Glomerular visceral epithelial cell (primary cell): ENCODE measurements at regions not wholly inside any gene's neighbourhood (a gene's known extent, or its start where the extent isn't known, plus 50 kb on each side); places are given as distances from the start of the nearest gene placed in this dataset.

Experiments
- DNase-seq: peaks from one replicate; pipeline ENCODE4 v3.0.0-alpha.2; 2016; ENCODE audit errors: extremely low spot score

GRCh38 chr9:126089789-126090188, 236.8 kb upstream of the MVB12B start:
- no peak for DNase-seq

- no peak for DNase-seq
These were observed 232.9 kb upstream of the MVB12B start for GRCh38 chr9:126093771-126094170.

DNA sequence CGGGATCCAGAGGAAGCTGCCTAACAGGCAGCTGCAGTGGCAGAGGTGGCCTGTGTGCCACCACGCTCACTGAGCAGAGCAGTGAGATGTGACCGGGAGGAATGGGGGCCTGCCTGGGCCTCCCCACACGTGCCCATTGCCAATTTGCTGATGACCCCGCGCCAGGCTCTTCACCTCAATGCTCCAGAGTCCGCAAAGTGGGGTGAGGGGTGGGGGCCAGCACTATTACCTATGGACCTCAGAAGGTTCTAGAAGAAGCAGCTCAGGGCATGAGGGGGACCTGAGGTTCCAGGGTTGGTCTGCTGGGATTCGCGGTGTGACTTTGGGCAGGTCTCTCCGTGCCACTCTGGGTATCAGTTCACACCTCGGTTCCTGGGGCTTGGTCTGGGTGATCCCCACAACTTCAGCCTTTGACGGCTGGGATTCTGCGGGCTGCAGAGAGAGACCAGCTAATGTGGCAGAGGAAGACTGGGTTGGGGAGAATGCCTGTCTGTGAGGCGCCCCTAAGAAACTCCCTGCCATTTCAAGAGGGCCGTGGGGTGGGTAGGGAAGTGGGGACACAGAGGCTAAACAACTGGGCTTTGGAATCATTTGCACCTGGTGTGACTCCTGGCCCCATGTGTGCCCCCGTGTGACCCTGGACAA, 231.0 kb upstream of the MVB12B start:
- no peak for DNase-seq

DNA sequence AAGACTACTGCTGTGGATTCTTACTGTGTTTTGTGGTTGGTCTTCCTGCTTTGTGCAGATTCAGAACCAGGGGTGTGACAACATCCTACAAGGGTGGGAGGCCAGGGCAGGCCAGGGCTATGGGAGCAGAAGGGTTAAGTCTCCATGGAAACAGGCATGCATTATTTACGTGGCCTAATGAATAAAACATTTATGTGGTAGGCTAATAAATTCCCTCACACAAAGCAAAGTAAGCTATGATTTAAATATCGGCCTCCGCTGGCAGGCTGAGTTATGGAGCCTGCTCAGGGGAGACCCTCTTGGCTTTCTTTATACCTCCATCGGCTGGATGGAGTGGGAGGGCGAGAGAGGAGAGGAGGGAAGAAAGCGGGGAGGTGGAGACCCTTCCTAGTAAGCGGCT, 230.3 kb upstream of the MVB12B start:
- no peak for DNase-seq

- DNase-seq, result no peak
These were observed 228.9 kb upstream of the MVB12B start for GRCh38 chr9:126097679-126098078.

DNA sequence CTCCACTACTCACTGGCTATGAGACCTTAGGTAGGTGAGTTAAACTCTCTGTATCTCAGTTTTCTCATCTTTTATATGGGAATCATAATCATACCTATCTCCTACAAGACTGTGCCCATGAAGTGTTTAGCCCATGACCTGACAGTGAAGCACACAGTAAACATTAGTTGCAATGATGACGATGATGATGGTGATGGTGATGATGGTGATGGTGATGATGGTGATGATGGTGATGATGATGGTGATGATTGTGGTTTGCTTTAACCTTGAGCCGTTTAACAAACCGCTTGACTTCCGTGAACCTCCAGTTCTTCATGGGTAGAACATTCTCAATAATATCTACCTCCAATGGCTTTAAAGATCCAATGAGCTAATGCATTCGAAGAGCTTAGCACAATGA, 220.2 kb upstream of the MVB12B start:
- no peak for DNase-seq

DNA sequence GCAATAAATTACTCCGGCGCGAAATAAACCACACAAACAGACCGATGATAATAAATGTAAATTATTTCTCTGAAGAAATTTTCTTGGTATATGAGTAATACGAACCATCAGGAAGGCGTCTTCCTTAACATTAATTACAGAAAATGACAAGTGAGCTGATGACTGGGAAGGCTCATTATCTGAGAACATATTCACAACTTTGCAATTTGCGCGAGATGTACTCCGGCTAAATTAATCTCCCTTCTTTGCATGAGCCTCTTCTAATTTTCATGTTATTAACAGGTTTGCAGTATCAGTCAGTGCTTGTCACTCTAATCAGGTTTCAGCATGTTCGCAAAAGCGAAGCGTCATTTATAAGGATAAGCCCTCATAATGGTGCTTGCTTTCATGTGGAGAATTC, 218.9 kb upstream of the MVB12B start:
- no peak for DNase-seq

GRCh38 chr9:126108240-126108639, 218.4 kb upstream of the MVB12B start:
- DNase-seq, result no peak

DNA sequence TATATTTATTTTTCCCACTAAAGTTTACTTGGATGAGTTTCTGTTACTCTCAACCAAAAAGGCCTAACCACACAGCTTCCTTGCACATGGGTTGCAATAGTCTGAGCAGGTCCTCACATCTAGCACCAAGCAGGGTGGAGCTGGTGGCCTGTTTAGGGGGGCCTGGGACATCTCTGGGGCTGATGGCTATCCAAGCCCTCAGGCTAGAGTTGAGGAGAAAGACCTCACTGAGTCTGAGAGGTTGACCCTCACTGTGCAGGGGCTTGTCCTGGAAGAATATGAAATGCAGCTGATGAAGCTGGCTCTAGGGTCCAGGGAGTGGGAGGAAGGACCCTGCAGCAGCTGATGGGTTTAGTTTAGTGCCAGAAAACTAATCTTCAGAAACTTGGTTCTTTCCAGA, 217.1 kb upstream of the MVB12B start:
- DNase-seq, result no peak

- no peak for DNase-seq
These were observed 215.1 kb upstream of the MVB12B start for GRCh38 chr9:126111556-126111955.

DNA sequence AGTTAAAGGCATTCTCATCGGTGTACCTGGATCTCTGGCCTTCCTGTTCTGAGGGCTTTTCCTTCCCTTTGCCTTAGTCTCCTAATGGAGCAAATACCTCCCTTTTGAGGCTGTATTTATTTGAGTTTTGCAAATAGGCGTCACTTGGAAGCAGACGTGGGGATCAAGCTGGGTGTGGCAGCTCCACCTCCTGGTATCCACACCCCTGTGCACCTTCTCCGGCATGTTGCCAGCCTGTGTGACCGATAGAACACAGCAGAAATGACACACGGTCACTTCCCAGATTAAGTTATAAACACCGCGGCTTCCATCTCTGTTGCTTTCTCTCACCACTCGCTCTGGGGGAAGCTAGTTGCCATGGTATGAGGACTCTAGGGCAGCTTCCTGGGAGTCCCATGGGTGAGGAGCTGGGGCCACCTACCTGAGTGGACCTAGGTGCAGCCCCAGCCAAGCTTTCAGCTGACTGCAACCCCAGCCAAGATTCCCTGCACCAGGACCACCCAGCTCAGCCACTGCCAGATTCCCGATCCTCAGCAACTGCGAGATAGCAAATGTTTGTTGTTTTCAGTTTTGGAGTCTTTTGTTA, 214.4 kb upstream of the MVB12B start:
- no peak for DNase-seq

DNA sequence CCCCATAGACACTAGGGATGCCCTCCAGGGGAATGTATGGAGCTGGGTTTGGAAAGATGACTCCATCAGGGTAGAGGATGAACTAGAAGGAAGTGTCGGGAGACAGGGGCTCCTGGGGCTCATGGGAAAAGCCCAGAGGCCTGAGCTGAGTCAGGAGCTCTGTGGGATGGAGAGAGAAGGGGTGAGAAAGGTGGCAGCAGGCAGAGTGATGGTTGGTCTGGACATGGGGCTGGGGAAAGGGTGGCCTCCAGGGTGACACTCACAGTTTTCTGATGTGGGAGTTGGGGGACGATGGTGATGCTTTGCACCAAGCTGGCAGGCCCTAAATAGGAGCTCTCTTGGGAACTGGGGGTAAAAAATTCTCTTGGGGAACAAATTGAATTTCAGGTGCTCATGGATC, 213.5 kb upstream of the MVB12B start:
- DNase-seq, result no peak

DNA sequence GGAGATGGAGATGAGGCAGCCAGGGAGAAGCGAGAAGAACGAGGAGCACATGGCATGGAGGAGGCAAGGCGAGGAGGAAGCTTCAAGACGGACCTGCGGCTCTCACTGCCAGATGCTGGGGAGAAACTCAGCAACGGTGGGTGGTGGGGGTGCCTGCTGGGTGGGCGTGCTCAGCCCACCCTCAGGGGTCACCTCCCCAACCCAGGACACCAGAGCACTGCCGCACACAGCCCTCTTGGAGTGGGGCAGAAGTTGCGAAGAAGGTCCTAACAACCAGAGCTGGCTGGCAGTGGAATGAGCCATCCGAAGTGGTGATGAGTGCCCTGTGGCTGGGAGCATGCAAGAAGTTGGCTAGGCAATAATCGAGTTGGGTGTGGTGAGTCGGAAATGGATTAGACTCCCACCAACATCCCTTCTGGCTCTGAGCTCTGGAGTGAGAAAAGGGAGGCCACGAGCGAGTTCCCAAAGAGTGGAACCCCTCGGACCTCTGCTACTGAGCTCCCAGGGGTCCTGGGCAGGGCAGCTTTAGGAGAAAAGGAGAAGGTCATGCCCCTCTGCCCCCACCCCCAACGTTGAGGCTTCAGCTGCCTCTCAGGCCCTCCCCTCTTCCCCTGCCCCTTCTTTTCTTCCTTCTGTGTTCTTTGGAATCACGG, 212.7 kb upstream of the MVB12B start:
- DNase-seq, result no peak

DNA sequence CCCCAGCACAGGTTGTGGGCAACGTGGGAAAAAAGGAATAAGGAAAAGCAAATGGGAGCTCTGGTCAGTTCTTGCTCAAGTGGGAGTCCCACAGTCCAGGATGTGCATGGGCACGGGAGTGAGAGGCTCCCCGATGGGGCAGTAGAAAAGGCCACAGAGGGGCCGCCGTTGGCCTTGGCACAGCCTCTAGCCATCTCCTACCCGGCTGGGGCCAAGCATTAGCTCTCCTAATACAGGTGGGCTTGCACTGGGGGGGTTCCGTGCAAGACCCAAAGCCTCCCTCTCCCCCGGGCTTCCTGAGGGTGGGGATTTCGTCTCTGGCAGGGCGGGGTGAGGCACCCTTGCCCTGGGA, 212.2 kb upstream of the MVB12B start:
- no peak for DNase-seq

DNA sequence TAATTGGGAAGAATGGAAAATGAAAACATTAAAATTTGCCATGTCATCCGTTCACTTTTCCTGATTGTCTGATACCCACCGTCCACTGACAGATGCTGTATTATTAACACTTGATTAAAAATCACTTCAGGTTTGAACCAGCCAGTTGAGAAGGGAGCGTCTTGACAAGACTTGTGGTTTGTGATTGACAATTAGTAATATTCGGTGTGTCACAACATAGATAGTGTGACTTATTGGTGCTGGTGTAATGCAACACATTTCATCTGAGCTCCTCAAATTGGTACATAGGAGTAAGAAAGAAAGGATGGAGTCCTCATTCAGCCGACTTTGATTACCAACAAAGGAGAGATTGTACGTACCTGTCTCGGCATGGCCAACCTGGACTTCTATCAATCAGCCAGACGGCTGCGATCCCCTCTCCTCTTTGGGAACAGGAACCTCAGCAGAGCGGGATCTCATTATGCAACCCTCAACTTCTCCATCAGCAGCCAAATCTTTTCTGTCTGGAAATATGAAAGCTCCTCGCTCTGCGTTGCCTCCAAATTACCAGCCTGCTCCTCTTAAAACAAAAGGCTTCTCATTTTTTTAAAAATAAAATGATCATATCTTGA, 211.7 kb upstream of the MVB12B start:
- no peak for DNase-seq

GRCh38 chr9:126116351-126117157, 210.1 kb upstream of the MVB12B start:
- no peak for DNase-seq

GRCh38 chr9:126117158-126117425, 209.5 kb upstream of the MVB12B start:
- no peak for DNase-seq

DNA sequence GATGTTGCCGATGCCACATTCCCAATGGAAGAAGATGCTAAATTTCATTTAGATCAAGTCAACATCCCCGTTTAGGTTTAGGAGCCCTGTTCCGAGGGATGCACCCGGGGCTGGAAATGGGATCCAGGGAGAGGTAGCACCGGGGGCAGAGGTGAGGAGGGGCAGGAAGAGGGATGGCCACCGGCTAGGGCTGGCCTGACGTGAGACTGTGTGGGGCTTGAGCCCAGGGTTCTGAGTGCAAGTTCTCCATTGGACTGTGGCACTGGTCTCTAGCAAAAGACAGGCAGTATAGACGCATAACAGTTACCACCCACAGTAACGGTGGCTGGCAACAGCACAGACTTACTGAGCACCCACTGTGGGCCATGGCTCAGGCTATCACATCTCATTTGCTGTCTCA, 209.0 kb upstream of the MVB12B start:
- DNase-seq, result no peak

DNA sequence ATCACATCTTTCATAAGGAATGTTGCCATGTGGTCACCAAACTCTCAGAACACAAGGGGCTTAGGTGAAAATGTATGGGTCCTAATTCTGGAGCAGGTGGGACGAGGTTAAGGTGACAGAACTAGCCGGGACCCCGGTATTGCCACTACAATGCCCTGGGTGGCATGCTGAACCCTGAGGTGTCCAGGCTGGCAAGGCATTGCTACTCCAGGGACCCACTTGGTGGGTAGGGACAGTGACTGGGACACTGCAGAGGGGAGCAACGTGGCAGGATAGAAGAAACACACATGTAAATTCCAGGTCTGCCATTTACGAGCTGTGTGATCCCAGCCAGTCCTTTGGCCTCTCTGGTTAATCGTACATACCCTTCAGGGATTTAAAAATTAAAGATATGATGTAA, 206.9 kb upstream of the MVB12B start:
- no peak for DNase-seq

GRCh38 chr9:126122901-126123616, 203.6 kb upstream of the MVB12B start:
- DNase-seq, result no peak

DNA sequence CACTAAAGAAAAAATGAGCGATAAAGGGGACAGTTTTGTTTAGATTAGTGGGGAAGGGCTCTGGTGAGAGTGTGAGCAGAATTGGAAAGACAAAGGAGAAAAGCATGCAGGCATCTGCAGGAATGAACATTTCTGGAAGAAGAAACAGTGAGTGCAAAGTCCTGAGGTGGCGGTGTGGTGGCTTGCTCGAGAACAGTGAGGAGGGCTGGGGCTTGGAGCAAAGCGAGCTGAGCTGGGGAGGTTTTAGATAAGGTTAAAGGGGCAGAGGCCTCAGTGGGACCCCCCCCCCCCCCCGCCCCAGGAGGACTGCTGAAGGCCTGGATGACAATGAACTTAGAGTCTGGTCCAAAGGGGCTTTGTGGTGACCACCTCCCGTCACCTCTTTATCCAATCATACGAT, 202.7 kb upstream of the MVB12B start:
- no peak for DNase-seq

GRCh38 chr9:126125177-126125576, 201.5 kb upstream of the MVB12B start:
- no peak for DNase-seq
